K562 (cell line): ENCODE measurements at regions not wholly inside any gene's neighbourhood (a gene's known extent, or its start where the extent isn't known, plus 50 kb on each side); places are given as distances from the start of the nearest gene placed in this dataset.

Experiments used
- ADNP ChIP-seq: fragments of 200-800 bp; sonication (Bioruptor generic); IDR thresholded peaks from 2 replicates; pipeline ENCODE4 v1.6.1; 2016; ENCODE audit warnings: missing genetic modification characterization, missing compliant biosample characterization
- CBFA2T2 ChIP-seq: fragments of 450-650 bp; conservative IDR thresholded peaks from 2 replicates; pipeline ENCODE4 v1.6.1; 2017; ENCODE audit warnings: mild to moderate bottlenecking
- CHCHD3 ChIP-seq: fragments of 250-450 bp; sonication (Bioruptor Pico); IDR thresholded peaks from 2 replicates; pipeline ENCODE4 v2.1.2; 2022; ENCODE audit warnings: mild to moderate bottlenecking
- CSDE1 ChIP-seq, 2 experiments: fragments of 450-650 bp; IDR thresholded peaks; 2 replicates each; pipeline ENCODE4 v1.6.1; 2016; ENCODE audit warnings: mild to moderate bottlenecking in 1 of 2
- CXXC5 ChIP-seq: fragments of 250-450 bp; sonication (Bioruptor Pico); IDR thresholded peaks from 2 replicates; pipeline ENCODE4 v1.8.0; 2022; ENCODE audit warnings: inconsistent platforms, mild to moderate bottlenecking, moderate library complexity
- ETV5 ChIP-seq: sonication (generic); formaldehyde crosslinking; IDR thresholded peaks from 2 replicates; pipeline ENCODE4 v1.4.0; 2020; ENCODE audit warnings: low read depth, mild to moderate bottlenecking, missing genetic modification reagents
- ILK ChIP-seq: fragments of 450-650 bp; IDR thresholded peaks from 2 replicates; pipeline ENCODE4 v1.6.1; 2016; ENCODE audit warnings: missing genetic modification characterization, low read depth, mild to moderate bottlenecking, missing compliant biosample characterization, moderate library complexity, borderline replicate concordance
- MTA1 ChIP-seq: fragments of 450-650 bp; IDR thresholded peaks from 2 replicates; pipeline ENCODE4 v1.6.1; 2017; ENCODE audit warnings: borderline replicate concordance
- POLR2AphosphoS2 ChIP-seq: IDR thresholded peaks from 2 replicates; pipeline ENCODE4 v1.6.1; 2012; ENCODE audit warnings: low read length, improper control_type of control experiment
- RBM39 ChIP-seq: fragments of 200-400 bp; formaldehyde crosslinking; optimal IDR thresholded peaks from 2 replicates; pipeline ENCODE3; 2018; ENCODE audit warnings: low read depth, low read length
- RREB1 ChIP-seq: fragments of 250-450 bp; sonication (Bioruptor Pico); IDR thresholded peaks from 2 replicates; pipeline ENCODE4 v1.4.0; 2020
- SMARCC2 ChIP-seq: fragments of 450-650 bp; IDR thresholded peaks from 2 replicates; pipeline ENCODE4 v1.6.1; 2017; ENCODE audit warnings: antibody characterized with exemption, moderate library complexity, mild to moderate bottlenecking, low read depth
- USF2 ChIP-seq: sonication (generic); formaldehyde crosslinking; IDR thresholded peaks from 2 replicates; pipeline ENCODE4 v1.5.0; 2020; ENCODE audit warnings: missing genetic modification reagents
- ZBTB1 ChIP-seq: sonication (generic); formaldehyde crosslinking; IDR thresholded peaks from 2 replicates; pipeline ENCODE4 v1.8.1; 2023; ENCODE audit warnings: missing genetic modification reagents, low read depth, mild to moderate bottlenecking, borderline replicate concordance
- ZBTB11 ChIP-seq, 3 experiments: fragments of 200-800 bp in 1 of 3; fragments of 250-450 bp in 1 of 3; fragments of 450-650 bp in 1 of 3; sonication (Bioruptor Pico) in 1 of 3; sonication (Bioruptor generic) in 1 of 3; formaldehyde crosslinking in 1 of 3; IDR thresholded peaks; 2 replicates each; pipeline versions ENCODE4 v1.6.1 to v1.8.0; 2016 to 2022; ENCODE audit warnings: mild to moderate bottlenecking in 2 of 3, missing genetic modification characterization in 2 of 3, missing compliant biosample characterization in 1 of 3, moderate library complexity in 1 of 3
- ZBTB12 ChIP-seq: fragments of 250-450 bp; sonication (Bioruptor Pico); IDR thresholded peaks from 2 replicates; pipeline ENCODE4 v1.4.0; 2020
- ZNF316 ChIP-seq: fragments of 450-650 bp; IDR thresholded peaks from 2 replicates; pipeline ENCODE4 v1.6.1; 2016
- ZNF77 ChIP-seq: fragments of 250-450 bp; sonication (Bioruptor Pico); IDR thresholded peaks from 2 replicates; pipeline ENCODE4 v1.5.0; 2020

- TF ChIP-seq ZBTB12 (no peak), POLR2AphosphoS2 (no peak), CBFA2T2 (peak; percentile 89), ILK (tag) (no peak), ZBTB1 (CRISPR knock-in tag) (no peak), ADNP (tag) (0 out of 2 replicates have a peak, but pooled peaks have one; percentile 32), ZBTB11 (CRISPR knock-in tag; IDR thresholded peaks at IDR 0.05) (no peak), SMARCC2 (peak; percentile 60), ETV5 (CRISPR knock-in tag) (no peak), CHCHD3 (CRISPR knock-in tag) (no peak), CSDE1 (IDR thresholded peaks at IDR 0.05) (no peak), CXXC5 (CRISPR knock-in tag) (peak; percentile 51), RBM39 (no peak), ZNF316 (no peak), ZNF77 (CRISPR knock-in tag) (no peak), MTA1 (0 out of 2 replicates have a peak, but pooled peaks have one; percentile 46), RREB1 (CRISPR knock-in tag) (no peak), USF2 (CRISPR knock-in tag) (no peak)
These were observed 1200.2 kb upstream of the CDH6 start (continued) for GRCh38 chr5:29993286-29993685.
